Islet precursor cell (in vitro differentiated cells): ENCODE measurements at regions not wholly inside any gene's neighbourhood (a gene's known extent, or its start where the extent isn't known, plus 50 kb on each side); places are given as distances from the start of the nearest gene placed in this dataset.
A peak's percentile ranks its signal among the peaks of the same experiment; 100 is the strongest.

Experiments used
- DNase-seq: peaks from one replicate; pipeline ENCODE4 v3.0.0-alpha.2; 2018

DNA sequence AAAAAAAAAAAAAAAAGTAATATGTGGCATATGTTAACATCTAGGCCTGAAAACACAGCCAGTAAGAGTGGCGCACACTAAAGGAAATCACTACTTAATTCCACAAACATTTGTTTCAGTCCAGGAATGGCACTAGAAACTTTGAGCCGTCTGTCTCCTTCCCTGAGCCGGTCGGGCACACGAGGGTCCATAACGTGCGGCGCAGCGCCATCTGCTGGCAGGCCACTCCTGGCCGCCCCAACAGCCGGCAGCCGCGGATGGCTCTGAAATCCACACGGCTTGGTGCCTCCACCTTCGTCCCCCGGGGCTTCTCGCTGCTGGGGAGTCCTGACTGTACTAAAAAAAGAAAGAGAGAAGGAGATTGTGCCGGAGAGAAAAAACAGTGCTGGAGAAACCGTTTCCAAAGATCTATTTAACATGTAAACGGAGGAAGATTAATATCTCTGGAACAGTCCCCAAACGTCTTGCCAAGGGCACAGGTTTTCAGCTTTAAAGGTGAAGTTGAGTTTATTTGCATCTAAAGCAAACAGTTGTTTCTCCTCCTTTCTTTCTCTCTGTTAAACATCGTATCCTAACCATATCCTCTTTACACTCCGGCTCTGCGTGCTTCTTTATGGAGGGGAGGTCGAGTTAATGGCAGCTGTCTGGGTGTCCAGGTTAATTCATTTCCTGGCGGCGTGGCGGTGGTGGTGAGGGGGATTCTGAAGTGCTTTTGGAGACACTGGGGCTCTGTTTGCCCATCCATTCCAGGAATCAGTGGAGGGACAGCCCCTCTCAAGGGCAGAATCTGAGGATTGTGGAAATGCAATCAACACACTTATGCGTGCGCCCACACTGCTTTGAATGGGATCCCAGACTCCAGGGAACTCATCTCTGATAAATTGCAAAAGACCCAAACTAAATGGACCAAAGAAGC is 611.3 kb upstream of the SALL1 start:
- peak; percentile 86 for DNase-seq

DNA sequence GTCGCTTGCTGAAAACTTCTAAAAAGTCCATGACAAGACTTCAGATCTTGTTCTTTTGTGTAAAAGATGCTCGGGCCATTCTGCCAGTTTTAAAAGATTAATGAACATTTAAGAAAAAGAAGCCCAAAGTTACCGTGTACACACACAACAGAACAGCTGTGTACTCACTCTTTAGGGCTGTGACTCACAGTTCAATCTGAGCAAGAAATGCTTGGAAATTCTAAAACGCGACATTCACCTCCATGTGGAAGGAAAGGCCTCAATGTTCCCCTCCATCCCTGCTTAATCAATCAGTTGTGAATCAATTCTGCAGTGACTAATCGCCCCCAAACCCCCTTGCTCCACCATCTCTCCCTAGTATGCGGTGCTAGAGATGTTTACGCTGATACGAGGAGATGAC is 609.9 kb upstream of the SALL1 start:
- no peak for DNase-seq

DNA sequence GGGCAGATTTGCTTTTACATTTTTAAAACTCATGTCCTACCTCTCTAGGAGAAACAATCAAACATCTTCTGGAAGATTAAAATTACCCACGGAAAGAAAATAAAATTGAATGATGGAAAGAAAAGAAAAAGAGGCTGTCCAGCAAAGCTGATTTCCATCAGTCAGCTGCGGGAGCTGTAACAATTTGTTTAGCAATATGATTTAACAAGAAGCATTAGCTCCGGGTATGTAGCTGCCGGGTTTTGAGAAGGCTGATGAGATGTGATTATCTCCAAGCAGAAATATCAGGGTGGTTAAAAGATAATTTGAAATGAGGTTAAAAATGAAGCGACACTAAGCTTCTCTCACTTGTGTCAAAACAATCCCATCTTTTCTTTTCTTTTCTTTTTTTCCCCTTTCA is 608.9 kb upstream of the SALL1 start:
- no peak for DNase-seq

DNA sequence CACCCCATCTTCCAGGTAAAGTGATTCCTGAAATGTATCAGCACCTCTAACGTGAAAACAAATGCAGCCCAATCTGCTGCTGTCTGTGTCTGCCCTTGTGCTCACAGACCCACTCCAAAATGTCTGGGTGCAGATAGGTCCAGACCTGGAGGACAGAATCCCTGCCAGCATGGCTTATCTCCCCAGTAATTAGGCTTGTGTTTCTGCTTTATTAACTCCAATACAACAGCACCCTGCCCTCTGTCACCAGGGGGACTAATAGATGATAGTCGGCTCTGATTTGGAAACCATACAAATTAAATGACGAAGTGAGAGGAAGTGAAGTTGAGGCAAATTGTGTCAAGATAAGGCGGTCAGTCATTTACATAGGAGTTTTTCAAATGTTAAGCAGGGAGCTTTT is 608.3 kb upstream of the SALL1 start:
- DNase-seq = no peak

DNA sequence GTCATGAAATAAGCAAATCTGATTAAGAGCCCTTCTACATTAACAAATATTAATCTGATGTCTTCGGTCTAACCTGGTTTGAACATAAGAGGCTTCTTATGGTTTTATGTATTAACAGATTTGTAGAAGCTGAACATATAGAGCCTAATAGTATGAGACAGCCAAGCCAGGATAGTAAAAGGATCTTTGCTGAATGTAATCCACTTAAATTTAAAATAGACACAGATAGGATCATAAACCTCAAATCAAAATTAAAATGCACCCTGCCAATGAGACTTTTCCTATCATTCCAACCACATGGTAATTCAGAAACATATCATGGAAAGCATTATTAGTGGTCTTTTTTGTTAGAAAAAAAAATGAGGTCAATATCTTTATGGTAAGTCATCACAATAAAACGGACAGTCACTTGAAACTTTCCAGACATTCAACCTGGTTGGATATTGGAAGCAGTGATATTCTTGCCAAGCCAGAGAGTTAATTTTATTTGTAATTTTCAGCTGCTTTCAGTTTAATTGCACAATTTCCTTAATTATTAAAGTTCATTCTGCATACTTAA is 606.9 kb upstream of the SALL1 start:
- no peak for DNase-seq

DNA sequence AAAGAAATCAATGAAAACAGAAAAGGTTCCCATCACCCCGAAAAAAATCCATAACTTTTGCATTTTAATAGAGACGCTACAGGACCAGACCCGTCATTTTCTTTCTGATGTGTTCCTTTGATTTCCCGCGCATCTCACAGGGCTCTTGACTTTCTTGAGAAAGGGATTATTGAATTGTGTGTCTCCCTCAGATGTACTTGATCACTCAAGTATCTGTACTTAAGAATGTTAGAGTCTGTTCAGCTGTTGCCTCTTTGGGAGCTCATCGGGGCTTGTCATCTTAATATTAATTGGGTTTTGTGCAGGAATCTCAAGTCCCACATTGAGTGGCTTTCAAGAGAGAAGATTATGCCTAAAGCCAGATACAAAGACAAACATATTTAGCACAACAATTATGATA is 606.4 kb upstream of the SALL1 start:
- DNase-seq = no peak

DNA sequence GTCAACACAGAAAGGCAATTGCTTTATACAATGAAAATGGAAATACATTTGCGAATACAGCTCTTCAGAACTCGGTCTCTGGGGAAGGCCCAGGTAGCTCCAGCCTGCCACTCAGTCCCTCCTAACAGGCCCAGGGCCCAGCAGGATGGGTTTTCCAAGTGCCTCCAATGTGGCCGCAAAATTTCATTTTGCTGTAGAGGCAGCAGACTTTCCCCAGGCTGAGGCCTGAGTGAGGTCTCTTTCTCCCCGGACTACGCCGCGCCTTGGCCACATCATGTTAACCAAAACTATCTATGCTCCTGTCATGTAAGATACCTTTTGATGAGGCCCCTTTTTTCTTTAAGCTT is 606.0 kb upstream of the SALL1 start:
- no peak for DNase-seq

DNA sequence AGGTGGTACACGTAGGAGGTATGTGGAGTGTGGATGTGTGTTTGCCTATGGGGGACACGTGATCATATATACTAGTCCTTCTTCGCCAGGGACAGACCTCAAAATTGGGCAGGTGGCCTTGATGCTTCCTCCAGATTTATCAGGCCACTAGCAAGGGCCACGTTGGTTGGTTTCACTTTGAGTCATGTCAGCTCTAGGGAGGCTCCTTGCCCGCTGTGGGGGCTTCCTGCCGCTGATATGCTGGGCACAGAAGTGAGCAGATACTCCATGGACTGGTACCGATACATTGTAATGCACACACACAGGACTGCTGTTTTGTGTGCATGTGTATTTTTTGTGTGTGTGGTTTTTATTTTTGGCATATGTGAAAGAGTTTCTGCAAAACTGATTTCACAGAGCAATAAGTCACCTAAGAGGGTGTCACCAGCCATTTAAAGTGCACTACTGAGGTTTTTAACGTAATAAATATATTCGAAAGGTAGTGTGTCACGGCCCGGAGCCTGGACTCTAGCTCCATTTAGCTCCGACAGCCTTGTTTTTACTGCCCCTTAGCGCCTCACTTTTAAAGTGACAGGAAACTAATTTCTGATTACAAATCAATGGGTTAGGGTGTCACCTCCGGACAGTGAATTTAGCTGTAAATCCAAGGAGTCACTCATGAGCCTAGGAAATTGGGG is 605.5 kb upstream of the SALL1 start:
- no peak for DNase-seq

DNA sequence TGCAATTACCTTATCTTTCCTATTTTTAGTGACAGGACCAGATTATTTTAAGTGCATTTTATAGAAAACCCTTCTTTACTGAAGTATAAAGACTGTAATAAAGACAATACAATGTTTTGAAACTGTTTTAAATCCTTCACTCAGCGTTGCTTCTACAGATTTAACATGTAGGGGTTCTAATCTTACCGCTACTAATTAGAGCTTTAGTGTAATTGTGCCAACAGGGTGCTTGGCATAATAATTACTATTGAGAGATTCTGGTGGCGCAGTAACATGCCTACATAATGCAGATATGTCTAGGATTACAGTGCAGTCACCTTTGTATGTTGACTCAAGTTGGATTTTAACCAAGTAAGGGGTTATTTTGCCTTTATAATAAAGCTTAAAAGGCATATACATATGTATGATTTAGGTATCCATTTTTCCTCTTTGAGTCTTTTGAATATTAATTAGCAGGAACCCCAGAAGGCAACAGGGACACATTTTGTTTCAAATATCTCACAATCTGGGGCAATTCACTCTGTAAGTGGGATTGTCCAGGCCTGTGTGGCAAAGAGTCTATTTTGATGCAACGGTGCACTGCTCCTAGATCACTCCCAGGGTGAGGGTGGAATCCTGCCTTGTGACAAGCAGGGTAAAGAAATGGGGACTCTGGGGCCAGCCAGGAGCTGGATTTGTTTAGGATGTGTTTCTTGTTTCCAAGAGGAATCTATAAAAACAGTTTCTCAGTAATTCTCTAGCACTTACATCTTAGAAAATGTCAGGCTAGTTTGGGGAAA is 604.7 kb upstream of the SALL1 start:
- no peak for DNase-seq

DNA sequence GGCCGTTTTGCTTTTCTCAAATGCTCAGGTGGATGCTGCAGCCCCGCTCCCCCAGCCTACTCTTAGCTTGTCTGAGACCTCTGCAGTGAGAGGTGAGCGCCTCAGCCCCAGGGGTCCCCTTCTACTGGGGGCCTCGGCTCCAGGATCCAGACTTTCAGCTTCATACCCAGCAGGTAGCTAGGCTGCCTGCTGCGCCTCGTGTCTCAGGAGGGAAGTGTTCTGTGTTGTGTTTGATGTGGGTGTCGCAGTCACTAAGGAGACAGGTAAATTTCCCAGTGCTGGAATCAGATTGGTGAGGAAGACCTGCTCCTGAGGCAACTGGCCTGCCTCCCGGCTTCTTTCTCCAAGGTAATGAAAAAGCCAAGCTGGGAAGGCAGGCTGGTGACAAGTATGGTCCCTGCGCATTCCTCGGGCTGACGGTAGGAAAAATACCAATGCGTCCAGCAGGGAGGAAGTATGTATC is 604.0 kb upstream of the SALL1 start:
- peak; percentile 86 for DNase-seq

DNA sequence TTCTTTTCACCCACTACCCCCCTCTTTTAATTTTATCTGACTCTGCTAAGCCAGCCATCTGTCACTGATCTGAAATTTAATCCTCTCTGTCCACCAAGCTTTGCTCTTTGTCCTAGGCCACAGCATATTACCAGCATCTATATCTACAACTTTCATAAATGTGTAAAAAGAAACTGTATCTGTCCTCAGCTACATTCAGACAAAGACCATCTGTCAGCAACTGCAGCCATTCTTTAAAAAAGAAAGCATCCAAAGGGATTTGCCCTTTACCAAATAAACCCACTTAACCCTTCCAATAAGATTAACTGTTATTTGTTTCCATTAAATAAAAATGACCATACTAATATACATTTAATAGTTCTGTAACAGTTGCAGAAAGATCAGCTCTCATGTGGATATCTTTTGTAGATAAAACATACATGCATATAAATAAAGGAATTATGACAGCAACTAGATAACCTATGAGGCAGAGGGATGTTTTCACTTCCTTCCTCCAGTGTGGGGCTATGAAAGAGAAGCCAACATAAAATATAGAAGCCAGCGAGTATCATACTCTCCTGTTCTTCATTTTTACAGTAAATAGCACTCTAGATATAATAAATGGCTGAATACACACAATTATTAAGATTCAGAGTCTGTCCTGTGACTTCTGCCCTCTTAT is 602.5 kb upstream of the SALL1 start:
- no peak for DNase-seq

DNA sequence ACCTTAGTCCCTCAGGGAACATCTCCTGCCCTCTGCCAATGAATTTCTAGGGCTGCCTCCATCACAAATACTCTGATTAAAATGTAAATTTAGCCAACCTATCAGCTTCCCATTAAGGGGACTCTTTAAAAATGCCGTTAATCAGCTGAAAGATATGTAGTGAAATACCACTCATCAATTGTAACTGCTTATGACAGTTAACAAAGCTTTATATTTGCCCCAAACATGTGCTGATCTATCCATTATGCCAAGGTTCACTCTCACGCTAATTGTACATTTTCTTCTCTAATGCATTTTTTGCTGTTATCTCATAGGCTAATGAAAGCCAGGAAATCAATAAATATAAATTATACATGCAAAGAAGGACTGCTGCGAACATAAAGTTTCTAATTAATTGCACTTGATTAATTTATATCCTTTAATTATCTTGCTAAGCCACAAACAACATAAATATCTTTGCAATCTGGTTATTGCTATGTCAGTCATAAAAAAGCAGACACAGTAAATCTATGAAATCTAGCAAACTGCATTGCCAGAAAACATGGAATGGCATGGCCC is 601.4 kb upstream of the SALL1 start:
- no peak for DNase-seq

DNA sequence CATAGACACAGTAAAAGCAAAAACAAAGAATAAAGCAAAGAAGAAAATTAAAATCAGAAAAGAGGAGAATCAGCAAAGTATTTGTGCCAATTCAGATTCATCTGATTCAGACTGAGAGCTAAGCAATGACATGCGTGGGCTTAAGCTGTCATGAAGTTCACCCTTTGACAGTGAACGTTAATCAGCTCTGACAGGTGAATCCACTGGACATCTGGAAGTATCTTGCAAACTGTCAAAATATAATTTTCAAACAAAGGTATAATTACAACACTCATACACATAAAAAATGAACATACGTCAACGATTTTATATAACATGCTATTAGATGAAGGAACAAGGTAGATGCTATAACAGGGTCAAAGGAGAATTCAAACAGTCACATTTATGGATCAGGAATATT is 596.3 kb upstream of the SALL1 start:
- DNase-seq = no peak

DNA sequence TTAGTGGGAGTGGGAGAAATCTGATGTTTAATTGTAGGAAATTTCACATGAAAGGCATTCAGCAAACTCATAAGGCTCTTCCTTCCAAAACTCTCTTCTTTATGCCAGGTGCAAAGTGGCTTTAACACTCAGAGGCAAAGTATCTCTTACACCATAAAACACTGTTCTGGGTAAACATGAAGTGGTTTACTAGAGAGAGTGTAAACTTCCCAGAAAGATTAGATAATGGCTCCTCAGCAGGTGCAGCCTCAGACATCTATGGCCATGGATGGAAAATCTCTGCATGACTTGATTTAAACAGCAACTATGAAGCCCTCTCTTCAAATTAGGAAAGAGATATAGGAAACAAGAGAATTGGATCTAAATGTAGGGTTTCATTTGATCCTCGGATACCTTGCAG is 583.1 kb upstream of the SALL1 start:
- DNase-seq = no peak

DNA sequence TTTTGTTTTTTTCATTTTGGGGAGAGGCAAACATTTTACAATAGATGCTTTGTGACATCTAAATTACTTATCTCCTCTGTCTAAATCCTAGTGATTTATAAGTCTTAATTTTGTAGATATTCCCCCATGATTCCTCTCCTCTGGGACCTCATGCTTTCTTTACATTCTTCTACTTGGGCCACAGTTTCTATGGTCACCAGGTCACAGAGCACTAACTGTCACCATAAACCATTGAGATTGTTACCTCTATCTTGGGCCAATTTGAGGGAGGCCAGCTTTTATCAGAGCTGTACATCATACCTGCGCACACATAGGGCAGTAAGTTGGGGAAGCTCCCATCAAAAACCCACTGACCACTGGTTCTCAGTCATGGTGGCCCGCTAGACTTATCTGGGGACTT is 582.1 kb upstream of the SALL1 start:
- DNase-seq = no peak

DNA sequence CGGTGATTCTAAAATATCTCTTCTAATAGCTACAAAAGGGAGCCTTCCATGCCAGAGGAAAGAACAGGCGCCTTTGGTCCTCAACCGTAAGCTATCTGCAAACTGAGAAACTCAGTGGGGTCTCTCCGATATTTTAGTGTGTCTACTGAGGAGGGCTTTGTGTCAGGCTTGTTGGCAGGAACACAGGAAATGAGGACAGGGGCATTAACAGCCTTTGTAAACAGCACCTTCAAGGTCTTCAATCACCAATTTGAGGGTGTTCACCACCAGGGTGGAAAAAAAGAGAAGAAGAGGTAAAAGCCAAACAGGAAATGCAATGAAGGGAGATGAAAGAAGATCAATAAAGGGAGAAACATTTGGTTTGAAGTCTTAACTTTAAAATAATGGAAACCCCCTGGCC is 580.1 kb upstream of the SALL1 start:
- no peak for DNase-seq

DNA sequence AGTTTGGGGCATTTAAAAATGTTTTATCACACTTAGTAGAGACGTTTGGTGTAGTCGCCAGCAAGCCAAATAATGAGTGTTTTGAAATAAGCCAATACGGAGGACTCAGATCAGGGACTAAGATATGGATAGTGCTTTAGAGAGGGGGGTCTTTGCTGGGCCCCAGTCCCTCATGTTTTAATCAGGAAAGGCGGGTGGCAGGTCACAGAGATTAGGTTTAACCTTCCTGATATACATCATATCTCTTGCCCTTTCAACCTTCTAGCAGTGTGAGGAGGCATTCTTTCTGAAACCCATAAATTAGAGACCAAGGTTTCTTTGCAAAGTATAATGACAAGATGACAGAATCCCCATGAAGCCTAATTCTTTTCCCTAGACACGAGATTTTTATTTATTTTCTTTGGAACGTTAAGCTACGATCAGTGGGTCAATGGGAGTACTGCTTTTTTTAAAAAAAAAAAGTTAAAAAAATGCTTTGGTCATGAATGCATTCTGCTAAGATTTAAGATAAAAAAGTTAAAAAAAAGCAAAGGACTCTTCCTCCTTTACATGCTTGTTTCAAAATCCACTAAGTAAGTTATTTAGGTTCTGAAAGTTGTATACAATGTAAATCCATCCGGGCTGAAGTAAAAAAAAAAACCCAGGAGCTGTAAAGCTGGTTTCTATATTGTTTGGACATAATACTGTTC is 572.1 kb upstream of the SALL1 start:
- no peak for DNase-seq

DNA sequence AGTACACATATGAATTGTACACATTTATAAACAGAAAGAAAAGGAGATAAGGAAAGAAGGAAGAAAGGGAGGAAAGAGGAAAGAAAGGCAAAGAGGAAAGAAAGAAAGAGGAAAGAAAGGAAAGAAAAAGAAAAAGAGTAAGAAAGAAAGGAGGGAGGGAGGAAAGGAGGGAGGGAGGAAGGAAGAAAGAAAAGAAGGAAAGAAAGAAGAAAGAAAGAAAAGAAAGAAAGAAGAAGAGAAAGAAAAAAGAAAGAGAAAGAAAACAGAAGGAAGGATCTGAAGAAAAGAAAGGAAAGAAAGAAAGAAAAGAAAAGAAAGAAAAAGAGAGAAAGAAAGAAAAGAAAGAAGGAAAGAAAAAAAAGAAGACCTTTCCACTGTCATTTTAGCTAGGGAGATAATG is 571.4 kb upstream of the SALL1 start:
- DNase-seq = no peak

DNA sequence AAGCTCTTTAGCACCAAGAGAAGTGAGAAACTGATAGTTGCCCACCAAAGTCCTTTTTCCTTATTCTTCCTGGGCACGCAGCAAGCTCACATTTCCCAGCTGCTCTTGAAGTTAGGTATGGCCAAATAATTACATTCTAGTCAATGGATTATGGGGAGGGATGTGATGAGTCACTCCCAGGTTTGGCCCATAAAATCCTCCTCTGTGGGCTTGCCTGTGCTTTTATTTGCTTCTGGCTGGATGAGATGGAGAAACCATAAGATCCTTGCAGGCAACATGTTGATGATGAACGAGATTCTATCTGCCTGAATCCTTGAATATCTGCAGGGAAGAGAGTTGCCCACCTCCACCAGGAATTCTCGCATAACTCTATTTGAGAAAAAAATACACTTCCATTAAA is 568.3 kb upstream of the SALL1 start:
- DNase-seq = peak; percentile 58

DNA sequence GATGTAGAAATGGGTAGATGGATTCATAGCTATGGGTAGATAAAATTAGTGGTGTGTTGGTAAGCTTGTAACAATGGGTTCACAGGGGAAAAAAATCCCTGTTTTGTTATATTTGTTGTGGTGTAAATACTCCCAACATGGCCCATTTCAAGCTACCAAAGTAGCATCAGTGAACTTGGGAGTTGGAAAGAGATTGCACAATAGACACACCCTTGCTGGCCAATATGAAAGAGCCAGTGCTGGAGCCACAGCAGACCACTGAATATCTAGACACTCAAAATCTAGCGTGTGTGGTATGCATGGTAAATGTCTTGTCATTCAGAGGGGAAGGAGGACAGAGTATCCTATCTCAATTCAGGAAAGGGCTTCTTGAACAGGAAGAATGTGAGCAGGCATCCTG is 565.1 kb upstream of the SALL1 start:
- DNase-seq = no peak

DNA sequence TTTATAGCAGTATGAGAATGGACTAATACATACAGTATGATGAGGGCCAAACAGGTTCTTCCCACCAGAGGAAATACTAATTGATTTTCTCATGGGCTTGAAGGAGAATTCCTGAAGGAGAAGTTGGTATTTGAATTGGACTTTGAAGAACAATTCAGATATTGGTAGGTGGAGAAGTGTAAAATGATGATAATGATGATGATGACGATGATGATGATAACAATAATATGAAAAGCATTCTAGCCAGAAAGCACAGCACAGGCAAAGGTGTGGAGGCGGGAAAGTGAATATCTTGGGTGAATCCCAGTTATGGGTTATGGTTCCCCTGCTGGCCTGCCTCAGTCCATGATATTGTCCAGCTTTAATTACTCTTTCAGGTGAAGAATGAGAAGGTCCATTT is 562.4 kb upstream of the SALL1 start:
- DNase-seq = no peak
